ENCODE measurements at regions not wholly inside any gene's neighbourhood (a gene's known extent, or its start where the extent isn't known, plus 50 kb on each side); places are given as distances from the start of the nearest gene placed in this dataset.
"Not testable (repeated sequence)": the region's sequence is repeated elsewhere in the genome, so short reads cannot be mapped to it uniquely, and the experiment has no call there.

DNA sequence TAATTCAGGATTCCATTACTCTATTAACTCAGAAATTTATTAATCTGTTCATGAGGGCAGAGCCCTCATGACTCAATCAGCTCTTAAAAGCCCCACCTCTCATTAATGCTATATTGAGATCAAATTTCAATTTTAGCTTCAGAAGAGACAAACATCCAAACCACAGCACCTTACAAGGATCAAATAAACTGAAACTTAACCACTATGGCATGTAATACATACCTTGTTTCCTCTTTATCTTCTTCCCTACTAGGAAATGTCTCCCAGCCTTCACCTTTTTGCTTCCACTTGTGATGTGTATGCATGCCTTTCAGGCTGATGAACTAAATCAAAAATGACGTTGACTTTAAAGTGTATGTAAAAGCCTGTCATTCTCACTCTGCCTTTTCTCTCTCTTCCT lies 2121.3 kb downstream of the NCAM2 start:
- no peak for DNase-seq

DNA sequence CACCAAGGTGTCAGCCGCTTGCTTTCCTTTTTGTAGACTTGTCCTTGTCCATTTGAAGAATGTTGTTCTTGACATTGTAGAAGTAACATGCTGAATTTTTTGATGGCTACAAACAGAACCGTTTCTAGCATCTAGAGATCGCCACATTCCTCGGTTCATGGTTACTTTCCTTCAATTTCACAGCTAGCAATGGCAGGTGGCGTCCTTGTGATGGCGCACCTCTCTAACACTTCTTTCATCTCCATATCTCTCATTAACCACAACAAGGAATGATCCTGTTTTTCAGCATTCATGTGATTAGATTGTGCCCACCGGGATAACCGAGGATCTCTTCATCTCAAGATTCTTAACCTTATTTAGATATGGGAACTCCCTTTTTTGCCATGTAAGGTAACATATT lies 2129.8 kb downstream of the NCAM2 start:
- no peak for DNase-seq

DNA sequence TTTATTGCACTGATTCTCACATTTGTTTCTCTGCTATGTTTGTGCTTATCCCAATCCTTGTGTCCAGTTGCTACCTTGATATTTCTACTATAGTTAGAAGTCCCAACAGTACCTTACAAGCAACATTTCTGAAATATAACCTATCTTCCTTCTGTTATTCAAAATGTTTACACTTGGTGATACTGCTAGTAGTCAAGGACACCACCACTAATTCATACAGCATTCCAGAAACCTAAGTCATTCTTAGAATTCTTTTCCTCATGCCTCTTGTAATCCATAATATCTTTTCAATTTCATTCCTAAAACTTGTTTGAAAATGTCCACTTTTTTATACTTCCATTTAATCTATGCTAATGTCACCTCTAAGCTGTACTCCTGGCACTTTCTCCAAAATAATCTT lies 2132.1 kb downstream of the NCAM2 start:
- DNase-seq = no peak

DNA sequence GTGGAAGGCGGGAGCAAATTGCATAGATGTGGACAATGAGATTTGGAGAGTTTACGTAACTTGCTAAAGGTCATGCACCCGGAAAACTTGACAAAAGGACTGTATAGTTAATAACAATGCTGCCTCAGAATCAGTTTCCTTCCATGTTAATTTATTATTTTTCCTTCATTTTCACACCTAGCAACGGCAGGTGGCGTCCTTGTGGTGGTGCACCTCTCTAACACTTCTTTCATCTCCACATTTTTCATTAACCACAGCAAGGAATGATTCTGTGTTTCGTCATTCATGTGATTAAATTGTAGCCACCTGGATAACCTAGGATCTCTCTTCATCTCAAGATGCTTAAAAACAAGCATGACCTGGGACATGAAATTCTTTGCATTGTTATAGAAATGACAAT lies 2133.0 kb downstream of the NCAM2 start:
- peak; percentile 21 for DNase-seq

DNA sequence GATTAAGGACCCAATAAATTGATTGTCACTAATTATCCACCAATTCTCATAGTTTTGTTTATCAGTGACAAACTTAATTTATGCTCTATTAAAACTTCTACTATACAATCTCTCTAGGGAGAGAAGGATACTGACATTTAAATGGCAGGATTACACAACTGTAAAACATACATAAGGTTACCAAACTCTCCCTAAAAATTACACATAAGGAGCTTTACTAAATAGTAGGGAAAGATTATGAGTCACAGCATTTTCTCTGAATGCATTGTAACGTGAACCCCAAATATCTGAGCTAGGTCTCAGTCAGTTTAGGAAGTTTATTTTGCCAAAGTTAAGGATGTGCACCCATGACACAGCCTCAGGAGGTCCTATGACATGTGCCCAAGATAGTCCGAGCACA lies 2140.6 kb downstream of the NCAM2 start:
- no peak for DNase-seq

DNA sequence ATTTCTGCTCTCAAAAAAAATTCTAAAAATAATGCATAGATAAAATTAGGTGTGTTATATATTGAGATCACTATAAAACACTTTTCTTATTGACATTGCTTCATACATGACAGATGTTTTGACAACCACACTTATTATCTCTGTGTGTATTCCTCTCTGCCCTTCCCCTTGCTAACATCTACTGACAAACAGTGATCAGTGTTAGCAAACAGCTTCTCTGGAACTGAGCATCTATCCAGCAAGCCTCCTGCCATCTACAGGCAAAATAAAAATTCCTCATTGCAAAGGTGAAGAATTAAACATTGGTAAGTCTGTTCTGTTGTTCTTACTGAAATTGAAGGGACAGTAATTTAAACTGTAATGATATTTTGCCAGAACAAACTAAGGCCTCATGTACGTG lies 2153.9 kb downstream of the NCAM2 start:
- no peak for DNase-seq

DNA sequence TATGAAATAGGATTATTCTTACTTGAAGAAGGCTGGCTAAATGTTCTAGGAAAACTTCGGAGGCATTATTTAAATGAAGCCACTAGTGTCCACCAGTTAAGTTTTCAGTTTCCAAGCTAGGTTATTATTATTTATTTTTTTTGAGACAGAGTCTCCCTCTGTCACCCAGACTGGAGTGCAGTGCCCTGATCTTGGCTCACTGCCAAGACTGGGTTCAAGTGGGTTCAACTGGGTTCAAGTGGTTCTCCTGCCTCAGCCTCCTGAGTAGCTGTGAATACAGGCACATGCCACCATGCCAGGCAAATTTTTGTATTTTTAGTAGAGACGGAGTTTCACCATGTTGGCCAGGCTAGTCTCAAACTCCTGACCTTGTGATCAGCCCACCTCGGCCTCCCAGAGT lies 2155.6 kb downstream of the NCAM2 start:
- not testable (repeated sequence) for DNase-seq

DNA sequence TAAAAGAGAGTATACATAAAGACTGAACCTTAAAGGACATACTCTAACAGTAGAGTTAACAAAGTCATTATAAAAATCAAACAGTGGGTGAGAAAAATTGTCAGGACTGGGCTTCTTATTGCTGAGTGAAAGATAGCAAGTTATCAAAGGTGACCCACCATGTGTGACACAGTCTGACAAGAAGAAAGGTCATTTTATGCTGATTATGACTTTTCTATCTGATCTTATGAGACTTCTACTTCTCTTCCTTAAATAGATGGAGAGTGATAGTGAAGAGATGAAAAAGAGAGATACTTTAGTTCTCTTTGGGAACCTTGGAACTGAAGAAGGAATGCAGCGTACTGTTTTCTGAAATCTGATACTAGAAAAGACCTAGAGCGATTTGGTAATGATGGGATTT lies 2157.1 kb downstream of the NCAM2 start:
- DNase-seq = no peak

DNA sequence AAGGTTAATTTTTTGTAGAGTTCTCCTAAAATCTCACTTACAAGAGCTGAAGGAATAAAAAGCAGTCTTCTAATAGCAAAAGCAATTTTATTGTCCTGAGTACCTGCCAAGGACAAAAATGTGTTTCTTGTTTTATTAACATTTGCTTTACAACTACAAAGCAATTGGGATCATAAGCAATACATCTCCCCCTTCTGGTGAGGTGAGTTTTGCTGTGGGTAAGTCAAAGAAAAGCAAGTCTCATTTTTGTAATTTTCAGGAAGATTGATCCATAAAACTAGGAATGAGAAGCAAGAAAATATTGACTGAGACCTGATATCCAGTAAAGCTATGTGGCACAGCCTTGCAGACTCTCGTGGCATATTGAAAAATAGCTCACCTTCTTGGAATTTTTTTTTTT lies 2162.7 kb downstream of the NCAM2 start:
- peak; percentile 4 for DNase-seq

DNA sequence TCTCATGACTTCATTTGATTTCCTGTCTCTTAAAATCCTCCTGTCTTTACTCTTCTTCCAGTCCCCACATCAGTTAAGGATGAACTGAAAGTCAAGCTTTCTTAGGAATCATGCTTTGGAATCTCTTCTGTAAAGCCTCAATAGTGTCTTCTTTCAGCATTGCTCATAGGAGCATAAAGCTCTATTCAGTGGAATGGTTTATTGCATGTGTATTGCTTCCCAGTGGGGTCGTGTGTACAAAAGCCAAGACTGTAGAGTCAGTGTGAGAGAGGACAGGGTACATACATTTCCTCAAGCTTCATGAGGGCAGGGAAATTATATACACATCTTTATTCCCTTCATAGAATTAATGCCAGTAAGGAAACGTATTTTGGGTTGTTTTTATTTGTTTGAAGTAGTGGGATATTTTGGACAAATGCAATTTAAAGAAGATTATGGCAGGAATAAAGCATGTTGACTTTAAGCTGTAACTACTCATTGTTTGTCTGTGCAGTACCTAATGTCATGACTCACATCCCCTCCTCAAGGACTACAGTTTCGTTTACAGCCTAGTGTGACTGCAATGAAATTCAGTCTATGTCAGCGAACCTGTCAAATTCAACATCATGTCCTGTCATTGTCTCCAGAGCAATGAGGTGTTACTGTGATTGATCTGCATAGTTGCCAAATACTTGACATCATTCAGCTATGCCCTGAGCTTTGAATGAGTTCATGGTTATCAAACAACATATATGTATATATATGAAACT lies 2164.2 kb downstream of the NCAM2 start:
- DNase-seq = peak; percentile 33
